SU-DHL-6 (cell line): ENCODE measurements at regions not wholly inside any gene's neighbourhood (a gene's known extent, or its start where the extent isn't known, plus 50 kb on each side); places are given as distances from the start of the nearest gene placed in this dataset.

ENCODE experiments used
- CTCF ChIP-seq: fragments of 200-600 bp; sonication (generic); IDR thresholded peaks from one replicate; pipeline ENCODE4 v1.5.1; 2017; ENCODE audit warnings: antibody characterized with exemption, mild to moderate bottlenecking, low read length, moderate library complexity; ENCODE audit not compliant: insufficient read depth, poor library complexity, severe bottlenecking
- EZH2phosphoT487 ChIP-seq: fragments of 200-600 bp; sonication (generic), shearing (Covaris generic); conservative IDR thresholded peaks from 2 replicates; pipeline ENCODE4 v1.6.1; 2018; ENCODE audit warnings: mild to moderate bottlenecking, antibody characterized with exemption, low read length, moderate library complexity, mixed read lengths

GRCh38 chr9:129476821-129477611 is 143.9 kb downstream of the C9orf50 start:
- TF ChIP-seq CTCF = no peak
- no peak for TF ChIP-seq EZH2phosphoT487
